HG02798 (cell line): ENCODE measurements at regions not wholly inside any gene's neighbourhood (a gene's known extent, or its start where the extent isn't known, plus 50 kb on each side); places are given as distances from the start of the nearest gene placed in this dataset.
"Not testable (repeated sequence)": the region's sequence is repeated elsewhere in the genome, so short reads cannot be mapped to it uniquely, and the experiment has no call there.

ENCODE experiments used
- ATAC-seq: cut with Tn5 transposase; IDR thresholded peaks from one replicate; pipeline ENCODE4 v1.9.1; 2021; ENCODE audit warnings: mild to moderate bottlenecking; ENCODE audit not compliant: unreplicated experiment, poor library complexity

DNA sequence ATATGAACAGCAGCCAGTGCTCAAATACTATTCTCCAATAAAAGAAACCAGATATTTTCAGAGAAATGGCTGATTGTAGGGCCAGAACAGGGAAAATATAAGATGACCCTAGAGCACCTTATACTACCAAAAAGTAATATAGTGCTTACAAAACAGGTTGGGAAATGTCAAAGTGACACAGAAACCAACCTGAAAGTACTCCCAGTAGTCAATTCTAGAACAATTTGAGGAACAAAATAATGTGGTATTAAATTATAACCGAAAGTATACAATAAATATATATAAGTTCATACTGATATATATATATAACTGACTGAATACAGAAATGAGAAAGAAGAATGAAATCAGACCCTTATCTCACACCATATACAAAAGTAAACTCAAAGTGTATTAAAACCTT, 657.2 kb upstream of the PHF14 start:
- ATAC-seq, result no peak

- no peak for ATAC-seq
These were observed 648.3 kb upstream of the PHF14 start for GRCh38 chr7:10325395-10325794.

DNA sequence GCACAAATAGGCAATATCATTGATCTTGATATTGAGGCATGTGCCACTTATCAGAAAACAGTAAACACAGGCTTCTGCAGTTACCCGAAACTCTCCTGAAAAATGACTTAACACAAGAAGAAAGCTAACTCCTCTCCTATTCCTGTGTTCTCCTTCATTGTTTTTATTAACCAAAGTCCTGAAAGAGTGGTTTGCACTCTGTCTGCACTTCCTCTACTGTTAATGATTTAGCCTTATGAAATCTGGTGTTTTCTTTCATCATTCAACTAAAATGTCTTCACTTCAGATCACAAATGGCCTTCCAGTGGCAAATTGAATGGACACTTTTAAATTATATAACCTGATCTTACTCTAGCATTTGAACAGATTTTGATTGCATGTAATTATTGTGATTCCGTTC, 630.6 kb upstream of the PHF14 start:
- no peak for ATAC-seq

DNA sequence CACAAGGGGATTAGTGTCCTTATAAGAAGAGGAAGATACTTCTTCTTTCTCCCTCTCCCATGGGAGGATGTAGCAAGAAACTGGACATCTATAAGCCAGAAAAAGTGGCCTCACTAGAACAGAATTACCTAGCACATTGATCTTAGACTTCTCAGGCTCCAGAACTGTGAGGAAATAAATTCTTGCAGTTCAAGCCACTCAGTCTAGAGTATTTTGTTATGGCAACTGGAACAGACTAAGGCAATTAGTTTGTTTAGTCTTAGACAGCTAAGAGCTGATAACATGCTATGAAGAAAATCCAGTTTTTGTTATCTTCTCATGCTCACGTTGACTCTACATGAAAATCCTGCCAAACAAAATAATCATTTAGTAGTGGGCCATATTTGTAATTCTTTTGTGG, 627.6 kb upstream of the PHF14 start:
- ATAC-seq, result no peak

GRCh38 chr7:10355816-10356215, 617.9 kb upstream of the PHF14 start:
- ATAC-seq, result no peak

GRCh38 chr7:10360050-10360449, 613.6 kb upstream of the PHF14 start:
- ATAC-seq, result no peak

- ATAC-seq, result no peak
These were observed 571.9 kb upstream of the PHF14 start for GRCh38 chr7:10401793-10402192.

- peak; percentile 85 for ATAC-seq
These were observed 561.2 kb upstream of the PHF14 start for GRCh38 chr7:10412422-10413019.

GRCh38 chr7:10418985-10419384, 554.7 kb upstream of the PHF14 start:
- no peak for ATAC-seq

- ATAC-seq, result no peak
These were observed 544.6 kb upstream of the PHF14 start for GRCh38 chr7:10429031-10429430.

DNA sequence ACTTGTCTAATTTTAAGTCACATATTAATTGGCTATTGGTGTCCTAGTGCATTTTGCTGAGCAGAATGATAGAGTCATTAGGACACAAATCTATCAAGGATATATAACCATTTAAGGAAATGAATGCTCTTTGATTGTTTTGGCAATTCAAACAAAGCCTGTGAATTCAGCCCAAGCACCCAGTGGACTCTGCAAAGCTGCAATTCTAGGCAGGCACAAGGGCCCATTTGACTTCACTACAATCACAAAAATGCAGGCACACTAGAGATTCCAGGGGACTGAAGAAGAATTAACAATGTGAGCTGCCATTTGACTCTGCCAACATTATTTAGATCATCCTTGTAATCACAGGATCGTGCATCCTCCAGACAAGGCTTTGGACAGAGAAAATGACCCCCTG, 544.2 kb upstream of the PHF14 start:
- no peak for ATAC-seq

DNA sequence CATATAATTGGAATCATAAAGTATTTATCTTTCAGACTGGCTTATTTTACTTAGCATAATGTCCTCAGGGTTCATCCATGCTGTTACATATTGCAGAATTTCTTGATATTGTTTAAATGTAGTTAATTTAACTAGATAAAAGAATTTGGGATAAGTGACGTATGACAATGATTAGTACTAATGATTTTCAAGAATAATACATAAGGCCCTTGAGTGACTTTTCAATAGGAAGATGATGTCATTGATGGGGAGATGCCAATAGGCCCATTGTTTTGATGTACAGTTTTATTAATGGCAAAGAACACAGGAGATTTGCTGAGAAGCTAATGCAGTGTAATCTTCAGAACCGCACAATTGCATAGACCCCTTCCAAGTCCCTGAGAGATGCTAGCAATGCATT, 537.4 kb upstream of the PHF14 start:
- no peak for ATAC-seq

DNA sequence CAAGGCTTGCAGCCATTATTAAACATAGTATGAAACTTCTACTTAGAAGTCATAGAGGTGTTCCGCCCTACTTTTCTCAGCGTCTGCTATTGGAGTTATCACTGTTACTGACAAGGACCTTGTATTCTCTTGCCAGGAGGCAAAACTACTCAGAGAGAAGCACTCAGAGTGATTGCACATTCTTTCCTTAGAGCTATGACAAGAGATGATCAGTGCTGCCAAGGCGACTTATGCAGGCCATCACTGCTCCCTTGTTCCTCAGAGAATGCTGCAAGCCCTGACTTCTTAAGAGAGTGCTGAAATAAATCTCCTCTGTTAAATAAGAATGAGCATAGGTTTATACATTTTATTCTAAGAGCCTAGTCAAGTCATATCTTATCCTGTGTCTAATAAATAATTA, 534.6 kb upstream of the PHF14 start:
- no peak for ATAC-seq

DNA sequence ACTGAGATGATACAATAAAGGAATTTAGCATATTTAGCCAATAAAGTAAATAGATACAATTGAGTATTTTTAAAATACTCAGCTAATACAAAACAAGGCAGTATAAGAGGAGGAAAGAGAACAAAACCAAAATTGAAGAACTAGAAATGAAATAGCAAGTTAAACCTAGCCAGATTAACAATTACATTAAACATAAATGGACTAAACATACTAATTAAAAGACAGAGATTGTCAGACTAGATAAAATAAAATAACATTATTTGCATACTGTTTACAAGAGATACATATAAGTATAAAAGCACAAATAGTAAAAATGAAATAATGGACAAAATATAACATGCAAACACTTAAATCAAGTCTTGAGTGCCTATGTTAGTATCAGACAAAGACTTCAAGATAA, 517.7 kb upstream of the PHF14 start:
- no peak for ATAC-seq

- ATAC-seq, result no peak
These were observed 513.2 kb upstream of the PHF14 start for GRCh38 chr7:10460474-10460873.

GRCh38 chr7:10463701-10464100, 510.0 kb upstream of the PHF14 start:
- no peak for ATAC-seq

DNA sequence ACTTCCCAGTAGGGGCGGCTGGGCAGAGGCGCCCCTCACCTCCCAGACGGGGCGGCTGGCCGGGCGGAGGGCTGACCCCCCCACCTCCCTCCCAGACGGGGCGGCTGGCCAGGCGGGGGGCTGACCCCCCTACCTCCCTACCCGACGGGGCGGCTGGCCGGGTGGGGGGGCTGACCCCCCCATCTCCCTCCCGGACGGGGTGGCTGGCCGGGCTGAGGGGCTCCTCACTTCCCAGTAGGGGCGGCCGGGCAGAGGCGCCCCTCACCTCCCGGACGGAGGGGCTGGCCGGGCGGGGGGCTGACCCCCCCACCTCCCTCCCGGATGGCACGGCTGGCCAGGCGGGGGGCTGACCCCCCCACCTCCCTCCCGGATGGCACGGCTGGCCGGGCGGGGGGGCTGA, 508.1 kb upstream of the PHF14 start:
- ATAC-seq, result not testable (repeated sequence)

DNA sequence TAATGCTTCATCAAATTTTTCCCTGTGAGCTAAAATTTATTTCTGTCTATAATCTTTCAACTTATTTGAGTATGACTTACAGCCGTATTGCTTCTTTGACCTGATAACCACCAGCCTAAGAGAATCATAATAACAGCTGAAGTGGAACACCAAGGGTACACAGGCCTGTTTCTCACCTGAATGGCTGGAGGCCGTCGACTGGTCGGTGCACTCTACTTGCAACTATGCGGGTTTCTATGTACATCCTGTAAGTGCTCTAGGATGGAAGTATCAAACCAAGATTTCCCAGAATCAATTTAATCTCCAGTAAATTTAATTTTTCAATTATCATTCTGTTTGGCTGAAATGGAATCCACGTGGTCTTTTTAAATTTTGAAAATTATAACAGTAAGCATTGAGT, 504.8 kb upstream of the PHF14 start:
- no peak for ATAC-seq

GRCh38 chr7:10469476-10469875, 504.2 kb upstream of the PHF14 start:
- ATAC-seq, result no peak

GRCh38 chr7:10471280-10472058, 502.2 kb upstream of the PHF14 start:
- no peak for ATAC-seq

DNA sequence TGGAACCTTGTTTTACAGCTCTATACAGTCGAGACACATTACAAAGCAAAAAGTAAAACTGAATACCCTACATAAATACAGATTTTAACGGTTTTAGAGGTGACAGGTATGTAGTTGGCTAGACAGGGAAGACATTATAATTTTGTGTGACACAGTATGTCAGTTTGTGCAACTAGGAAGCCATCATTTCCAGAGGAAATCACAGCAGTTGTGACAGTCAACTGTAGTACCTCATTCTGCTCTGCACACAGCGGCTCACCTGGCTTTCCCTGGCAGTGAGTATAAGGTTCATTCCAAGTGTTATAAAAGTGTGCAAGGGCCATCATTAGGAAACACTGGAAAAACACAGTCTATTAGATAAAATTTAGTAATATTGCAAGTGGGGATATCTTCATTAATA, 501.6 kb upstream of the PHF14 start:
- no peak for ATAC-seq

- ATAC-seq, result no peak
These were observed 500.1 kb upstream of the PHF14 start for GRCh38 chr7:10473569-10473968.
